ENCODE measurements at regions not wholly inside any gene's neighbourhood (a gene's known extent, or its start where the extent isn't known, plus 50 kb on each side); places are given as distances from the start of the nearest gene placed in this dataset.
A peak's percentile ranks its signal among the peaks of the same experiment; 100 is the strongest.

- H3K27ac Mint-ChIP-seq = peak overlapping the region in 2 of 7 donors; percentile 54
- 78% methylated on average over 2 of the region's 2 CpGs for WGBS (ENCODE audit: insufficient coverage)
- H4K20me1 ChIP-seq (ENCODE audit: insufficient read depth, low read length) = no peaks in the 10 kb centered on the region
- H3K9me3 Mint-ChIP-seq = no peaks in the 10 kb centered on the region
- H3K9me3 ChIP-seq (replicated peaks in 1 of 2; ENCODE audit: control insufficient read depth in 1 of 2, insufficient read depth in 1 of 2, low read length in 2 of 2) = no peaks in the 10 kb centered on the region
- no peak overlapping the region for H3K9ac ChIP-seq (ENCODE audit: insufficient read depth, low read length, poor library complexity, severe bottlenecking)
- H2AFZ ChIP-seq (ENCODE audit: insufficient read depth, low read depth, low read length, poor library complexity, severe bottlenecking) = no peak overlapping the region
- peak; percentile 6 to 16 (median 8) for DNase-seq
- H3K27me3 Mint-ChIP-seq (ENCODE audit: low read depth in 3 of 3) = peaks cover 1 to 4% (median 4%) of the 10 kb centered on the region in 3 donors
- H3K4me1 Mint-ChIP-seq = peaks cover 15% of the 10 kb centered on the region
- no peaks in the 10 kb centered on the region for H3K36me3 ChIP-seq (replicated peaks in 1 of 2; ENCODE audit: control insufficient read depth in 1 of 2, insufficient read depth in 2 of 2, low read length in 2 of 2)
- no peak overlapping the region for H3K4me3 ChIP-seq (replicated peaks in 1 of 3; ENCODE audit: low read depth in 2 of 3, low read length in 3 of 3)
- no peak overlapping the region for H3K4me2 ChIP-seq (replicated peaks; ENCODE audit: extremely low read depth, low read length, poor library complexity, severe bottlenecking)
- no peaks in the 10 kb centered on the region for H3K36me3 Mint-ChIP-seq
- intact Hi-C loops (cut with micrococcal nuclease) = no loop called here
- TF ChIP-seq, protein P1, sequence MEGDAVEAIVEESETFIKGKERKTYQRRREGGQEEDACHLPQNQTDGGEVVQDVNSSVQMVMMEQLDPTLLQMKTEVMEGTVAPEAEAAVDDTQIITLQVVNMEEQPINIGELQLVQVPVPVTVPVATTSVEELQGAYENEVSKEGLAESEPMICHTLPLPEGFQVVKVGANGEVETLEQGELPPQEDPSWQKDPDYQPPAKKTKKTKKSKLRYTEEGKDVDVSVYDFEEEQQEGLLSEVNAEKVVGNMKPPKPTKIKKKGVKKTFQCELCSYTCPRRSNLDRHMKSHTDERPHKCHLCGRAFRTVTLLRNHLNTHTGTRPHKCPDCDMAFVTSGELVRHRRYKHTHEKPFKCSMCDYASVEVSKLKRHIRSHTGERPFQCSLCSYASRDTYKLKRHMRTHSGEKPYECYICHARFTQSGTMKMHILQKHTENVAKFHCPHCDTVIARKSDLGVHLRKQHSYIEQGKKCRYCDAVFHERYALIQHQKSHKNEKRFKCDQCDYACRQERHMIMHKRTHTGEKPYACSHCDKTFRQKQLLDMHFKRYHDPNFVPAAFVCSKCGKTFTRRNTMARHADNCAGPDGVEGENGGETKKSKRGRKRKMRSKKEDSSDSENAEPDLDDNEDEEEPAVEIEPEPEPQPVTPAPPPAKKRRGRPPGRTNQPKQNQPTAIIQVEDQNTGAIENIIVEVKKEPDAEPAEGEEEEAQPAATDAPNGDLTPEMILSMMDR (IDR thresholded peaks at IDR 0.05) = no peak
- no peaks in the 10 kb centered on the region for H3K79me2 ChIP-seq (ENCODE audit: insufficient read depth, low read length)
- H3K4me3 Mint-ChIP-seq = no peak overlapping the region
- no peaks in the 10 kb centered on the region for H3K27me3 ChIP-seq (ENCODE audit: control insufficient read depth in 2 of 2, insufficient read depth in 2 of 2, low read length in 2 of 2)
- H3K27ac ChIP-seq (ENCODE audit: low read depth in 1 of 2, low read length in 2 of 2) = no peak overlapping the region
- peaks cover 10 to 15% of the 10 kb centered on the region in 2 donors for H3K4me1 ChIP-seq (ENCODE audit: control insufficient read depth in 1 of 2, insufficient read depth in 2 of 2, low read length in 2 of 2)
Observed at GRCh38 chr5:167759057-167759821, 532.2 kb upstream of the WWC1 start.

DNA sequence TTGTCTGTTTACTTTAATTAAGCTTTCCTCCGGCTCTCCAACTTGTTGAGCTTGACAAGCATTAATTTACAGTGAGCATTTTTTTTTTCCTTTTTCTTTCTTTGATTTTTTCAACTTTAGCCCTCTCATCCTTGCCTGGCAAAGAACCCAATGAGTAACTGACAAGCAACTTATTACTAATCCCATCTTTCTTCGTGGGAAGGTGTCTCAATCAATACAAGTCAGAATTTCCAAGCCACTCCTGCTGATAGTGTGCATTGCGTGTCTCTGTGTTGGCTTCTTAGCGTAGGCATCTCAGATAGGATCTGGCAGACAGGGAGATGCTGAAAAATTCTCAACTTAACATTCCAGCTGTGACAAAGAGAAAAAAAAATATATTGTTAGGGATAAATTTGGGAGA, 527.7 kb upstream of the WWC1 start:
- no peak overlapping the region for H3K9ac ChIP-seq (ENCODE audit: insufficient read depth, low read length, poor library complexity, severe bottlenecking)
- TF ChIP-seq, protein P1 (IDR thresholded peaks at IDR 0.05) = no peak
- H2AFZ ChIP-seq (ENCODE audit: insufficient read depth, low read depth, low read length, poor library complexity, severe bottlenecking) = no peak overlapping the region
- intact Hi-C loops (cut with micrococcal nuclease) = no loop called here
- H3K36me3 Mint-ChIP-seq = no peaks in the 10 kb centered on the region
- H3K4me1 Mint-ChIP-seq = peaks cover 8% of the 10 kb centered on the region
- H3K9me3 Mint-ChIP-seq = no peaks in the 10 kb centered on the region
- no peak for DNase-seq
- no peaks in the 10 kb centered on the region for H3K36me3 ChIP-seq (replicated peaks in 1 of 2; ENCODE audit: control insufficient read depth in 1 of 2, insufficient read depth in 2 of 2, low read length in 2 of 2)
- no peak overlapping the region for H3K4me2 ChIP-seq (replicated peaks; ENCODE audit: extremely low read depth, low read length, poor library complexity, severe bottlenecking)
- peaks cover 3 to 6% (median 4%) of the 10 kb centered on the region in 3 donors for H3K27me3 Mint-ChIP-seq (ENCODE audit: low read depth in 3 of 3)
- no peaks in the 10 kb centered on the region for H3K27me3 ChIP-seq (ENCODE audit: control insufficient read depth in 2 of 2, insufficient read depth in 2 of 2, low read length in 2 of 2)
- peaks cover 7 to 9% of the 10 kb centered on the region in 2 donors for H3K4me1 ChIP-seq (ENCODE audit: control insufficient read depth in 1 of 2, insufficient read depth in 2 of 2, low read length in 2 of 2)
- 92% methylated on average over 2 of the region's 4 CpGs for WGBS (ENCODE audit: insufficient coverage)
- H3K27ac ChIP-seq (ENCODE audit: low read depth in 1 of 2, low read length in 2 of 2) = no peak overlapping the region
- no peak overlapping the region for H3K4me3 ChIP-seq (replicated peaks in 1 of 3; ENCODE audit: low read depth in 2 of 3, low read length in 3 of 3)
- no peak overlapping the region for H3K4me3 Mint-ChIP-seq
- H3K9me3 ChIP-seq (replicated peaks in 1 of 2; ENCODE audit: control insufficient read depth in 1 of 2, insufficient read depth in 1 of 2, low read length in 2 of 2) = no peaks in the 10 kb centered on the region
- no peaks in the 10 kb centered on the region for H4K20me1 ChIP-seq (ENCODE audit: insufficient read depth, low read length)
- no peaks in the 10 kb centered on the region for H3K79me2 ChIP-seq (ENCODE audit: insufficient read depth, low read length)
- H3K27ac Mint-ChIP-seq = no peak overlapping the region

Data from CD14-positive monocyte (primary cell).